A673 (cell line): ENCODE measurements at regions not wholly inside any gene's neighbourhood (a gene's known extent, or its start where the extent isn't known, plus 50 kb on each side); places are given as distances from the start of the nearest gene placed in this dataset.

ENCODE experiments used
- BruUV-seq: library from RNA; stranded (reverse); fragments of 400-500 nt; replicated peaks from 2 replicates; lab custom pipeline; 2021; lab: Mats Ljungman, UMichigan
- CTCF ChIA-PET: fragments of 300-600 bp; sonication (Branson Sonifier 250); formaldehyde crosslinking; loops from one replicate; lab custom pipeline; 2022; ENCODE audit warnings: antibody characterized with exemption; lab: Charles Lee
- POLR2A ChIA-PET: fragments of 300-600 bp; sonication (Branson Sonifier 250); formaldehyde crosslinking; loops from one replicate; lab custom pipeline; 2022; ENCODE audit warnings: antibody characterized with exemption; ENCODE audit not compliant: low non-redundant PET; lab: Charles Lee
- DNase-seq: peaks from one replicate; pipeline ENCODE4 v3.0.0-alpha.2; 2015; ENCODE audit warnings: low spot score
- H3K27ac ChIP-seq: fragments of 200-600 bp; sonication (generic); 2 replicates; pipeline ENCODE4 v1.5.1; 2016; ENCODE audit warnings: mixed run types, low read depth, mild to moderate bottlenecking, mixed read lengths, antibody characterized with exemption, low read length; ENCODE audit not compliant: poor library complexity, severe bottlenecking
- H3K27me3 ChIP-seq: fragments of 200-600 bp; sonication (generic); replicated peaks from 2 replicates; pipeline ENCODE4 v1.6.1; 2017; ENCODE audit warnings: mixed run types, low read depth, mild to moderate bottlenecking, mixed read lengths, antibody characterized with exemption, low read length; ENCODE audit not compliant: insufficient read depth, poor library complexity
- H3K36me3 ChIP-seq: fragments of 200-600 bp; sonication (generic); 2 replicates; pipeline ENCODE4 v1.6.1; 2016; ENCODE audit warnings: mixed run types, mild to moderate bottlenecking, mixed read lengths, antibody characterized with exemption, low read length; ENCODE audit not compliant: insufficient read depth, poor library complexity, severe bottlenecking
- H3K4me1 ChIP-seq: fragments of 200-600 bp; sonication (generic); 2 replicates; pipeline ENCODE4 v1.6.1; 2017; ENCODE audit warnings: mixed run types, mild to moderate bottlenecking, mixed read lengths, antibody characterized with exemption, low read length; ENCODE audit not compliant: insufficient read depth, poor library complexity, severe bottlenecking
- H3K4me3 ChIP-seq: fragments of 200-600 bp; sonication (generic); 2 replicates; pipeline ENCODE4 v1.5.1; 2016; ENCODE audit warnings: low read depth, mixed run types, mild to moderate bottlenecking, mixed read lengths, low read length; ENCODE audit not compliant: poor library complexity, severe bottlenecking
- H3K9me3 ChIP-seq: fragments of 200-600 bp; sonication (generic); 2 replicates; pipeline ENCODE4 v1.6.1; 2016; ENCODE audit warnings: mixed run types, low read depth, mild to moderate bottlenecking, mixed read lengths, antibody characterized with exemption, low read length; ENCODE audit not compliant: poor library complexity, severe bottlenecking
- EZH2 ChIP-seq: fragments of 200-600 bp; sonication (generic); IDR thresholded peaks from 2 replicates; pipeline ENCODE4 v1.6.1; 2017; ENCODE audit warnings: borderline replicate concordance, low read depth, mild to moderate bottlenecking, mixed read lengths, antibody characterized with exemption, low read length; ENCODE audit not compliant: poor library complexity, severe bottlenecking
- intact Hi-C: fragments of 100-400 bp; cut with micrococcal nuclease; formaldehyde crosslinking; loops from one replicate; pipeline ENCODE4 v1.10.0; 2022; ENCODE audit not compliant: unreplicated experiment
- TF ChIP-seq, protein P1 (sequence below): fragments of 300-800, 200-600 bp; sonication (generic); conservative IDR thresholded peaks from 2 replicates; pipeline ENCODE4 v1.5.1; 2017; ENCODE audit warnings: low read depth, mild to moderate bottlenecking, antibody characterized with exemption, low read length, moderate library complexity, mixed read lengths

GRCh38 chr11:129608711-129609110 is 206.9 kb upstream of the TMEM45B start:
- intact Hi-C loops, result no loop called here
- CTCF ChIA-PET, result no interaction called here

DNA sequence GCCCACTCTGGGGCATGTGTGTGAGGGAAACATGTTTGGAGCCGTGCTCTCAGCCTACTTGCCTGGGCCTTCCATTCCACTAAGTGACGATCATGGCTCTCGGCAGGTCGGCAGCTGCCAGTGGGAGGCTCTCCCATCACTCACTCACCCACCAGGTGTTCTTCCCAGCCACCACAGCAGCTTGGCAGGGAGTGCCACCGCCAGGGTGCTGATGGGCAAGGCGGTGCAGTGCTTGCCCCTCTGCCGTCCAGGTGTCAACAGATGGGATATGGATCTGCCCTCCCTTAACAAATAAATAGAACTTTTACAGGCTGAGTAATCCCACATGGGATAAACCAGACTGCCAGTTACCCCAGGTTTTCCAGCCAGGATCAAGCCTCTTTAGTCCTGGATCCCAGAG is 205.5 kb upstream of the TMEM45B start:
- H3K9me3 ChIP-seq, result no peaks in the 10 kb centered on the region
- H3K36me3 ChIP-seq, result no peaks in the 10 kb centered on the region
- H3K4me3 ChIP-seq, result no peak overlapping the region
- POLR2A ChIA-PET, result interaction anchor here (0.7 kb wide), 1 partner anchor 9 kb away, joined by 3 read pairs; no protein-coding TSS in a partner anchor
- BruUV-seq, result no TSS peak
- H3K27ac ChIP-seq, result no peak overlapping the region
- H3K27me3 ChIP-seq, result no peaks in the 10 kb centered on the region
- peaks cover 18% of the 10 kb centered on the region for H3K4me1 ChIP-seq
- intact Hi-C loops, result no loop called here
- no peak for DNase-seq
- CTCF ChIA-PET, result no interaction called here
- no peak for TF ChIP-seq EZH2
- TF ChIP-seq, protein P1, sequence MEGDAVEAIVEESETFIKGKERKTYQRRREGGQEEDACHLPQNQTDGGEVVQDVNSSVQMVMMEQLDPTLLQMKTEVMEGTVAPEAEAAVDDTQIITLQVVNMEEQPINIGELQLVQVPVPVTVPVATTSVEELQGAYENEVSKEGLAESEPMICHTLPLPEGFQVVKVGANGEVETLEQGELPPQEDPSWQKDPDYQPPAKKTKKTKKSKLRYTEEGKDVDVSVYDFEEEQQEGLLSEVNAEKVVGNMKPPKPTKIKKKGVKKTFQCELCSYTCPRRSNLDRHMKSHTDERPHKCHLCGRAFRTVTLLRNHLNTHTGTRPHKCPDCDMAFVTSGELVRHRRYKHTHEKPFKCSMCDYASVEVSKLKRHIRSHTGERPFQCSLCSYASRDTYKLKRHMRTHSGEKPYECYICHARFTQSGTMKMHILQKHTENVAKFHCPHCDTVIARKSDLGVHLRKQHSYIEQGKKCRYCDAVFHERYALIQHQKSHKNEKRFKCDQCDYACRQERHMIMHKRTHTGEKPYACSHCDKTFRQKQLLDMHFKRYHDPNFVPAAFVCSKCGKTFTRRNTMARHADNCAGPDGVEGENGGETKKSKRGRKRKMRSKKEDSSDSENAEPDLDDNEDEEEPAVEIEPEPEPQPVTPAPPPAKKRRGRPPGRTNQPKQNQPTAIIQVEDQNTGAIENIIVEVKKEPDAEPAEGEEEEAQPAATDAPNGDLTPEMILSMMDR, result no peak

More at GRCh38 chr11:129608711-129609110, 206.9 kb upstream of the TMEM45B start:
- BruUV-seq, result no TSS peak
- POLR2A ChIA-PET, result no interaction called here
- Histone ChIP-seq H3K36me3 (no peaks in the 10 kb centered on the region), H3K9me3 (no peaks in the 10 kb centered on the region), H3K4me3 (no peak overlapping the region), H3K27me3 (no peaks in the 10 kb centered on the region), H3K27ac (no peak overlapping the region), H3K4me1 (peaks cover 23% of the 10 kb centered on the region)
- no peak for DNase-seq
- TF ChIP-seq EZH2, result no peak
- TF ChIP-seq, protein P1, result no peak

DNA sequence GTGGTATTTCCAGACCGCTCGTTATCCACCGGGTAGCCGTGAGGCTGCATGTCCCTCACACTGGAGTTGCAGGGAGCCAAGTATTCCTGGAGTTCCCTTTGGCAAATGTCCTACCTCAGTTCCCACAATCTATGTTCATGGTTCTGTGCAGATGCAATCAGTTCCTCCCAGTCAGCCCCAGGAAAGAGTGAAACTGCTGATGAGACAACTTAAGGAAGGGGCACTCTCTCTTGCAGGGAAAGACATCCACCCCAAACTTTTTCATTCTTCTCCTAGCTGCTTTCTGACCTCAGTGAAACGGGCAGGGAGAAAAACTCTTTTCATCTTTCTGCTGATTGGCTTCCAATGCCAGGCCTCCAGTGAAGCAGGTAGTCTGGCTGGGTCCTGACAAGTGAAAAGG is 205.1 kb upstream of the TMEM45B start:
- no TSS peak for BruUV-seq
- Histone ChIP-seq H3K36me3 (no peaks in the 10 kb centered on the region), H3K27me3 (no peaks in the 10 kb centered on the region), H3K4me1 (peaks cover 18% of the 10 kb centered on the region), H3K27ac (no peak overlapping the region), H3K9me3 (no peaks in the 10 kb centered on the region), H3K4me3 (no peak overlapping the region)
- CTCF ChIA-PET, result no interaction called here
- intact Hi-C loops, result no loop called here
- no peak for TF ChIP-seq EZH2
- TF ChIP-seq, protein P1, result no peak
- POLR2A ChIA-PET, result interaction anchor here (0.7 kb wide), 1 partner anchor 9 kb away, joined by 3 read pairs; no protein-coding TSS in a partner anchor
- DNase-seq, result no peak
